GM18867 (cell line): ENCODE measurements at regions not wholly inside any gene's neighbourhood (a gene's known extent, or its start where the extent isn't known, plus 50 kb on each side); places are given as distances from the start of the nearest gene placed in this dataset.
"Not testable (repeated sequence)": the region's sequence is repeated elsewhere in the genome, so short reads cannot be mapped to it uniquely, and the experiment has no call there.

ENCODE experiments used
- ATAC-seq: cut with Tn5 transposase; IDR thresholded peaks from one replicate; pipeline ENCODE4 v1.9.1; 2021; ENCODE audit warnings: mild to moderate bottlenecking, moderate library complexity; ENCODE audit not compliant: unreplicated experiment

GRCh38 chr4:178015046-178015445 lies 572.8 kb upstream of the AGA start:
- ATAC-seq = not testable (repeated sequence)

- ATAC-seq = no peak
Measured at GRCh38 chr4:178026999-178027398, 584.8 kb upstream of the AGA start.

- ATAC-seq = no peak
Measured at GRCh38 chr4:178027796-178028195, 585.6 kb upstream of the AGA start.

GRCh38 chr4:178028481-178028880 lies 586.2 kb upstream of the AGA start:
- no peak for ATAC-seq

GRCh38 chr4:178037459-178038214 lies 595.4 kb upstream of the AGA start:
- ATAC-seq = no peak

GRCh38 chr4:178056996-178057395 lies 614.8 kb upstream of the AGA start:
- ATAC-seq = no peak

- no peak for ATAC-seq
Measured at GRCh38 chr4:178063568-178063967, 621.3 kb upstream of the AGA start.

GRCh38 chr4:178066338-178066941 lies 624.2 kb upstream of the AGA start:
- ATAC-seq = no peak

- no peak for ATAC-seq
Measured at GRCh38 chr4:178068136-178068535, 625.9 kb upstream of the AGA start.

GRCh38 chr4:178070163-178070562 lies 627.9 kb upstream of the AGA start:
- no peak for ATAC-seq

GRCh38 chr4:178080312-178080711 lies 638.1 kb upstream of the AGA start:
- no peak for ATAC-seq

- no peak for ATAC-seq
Measured at GRCh38 chr4:178081176-178081575, 638.9 kb upstream of the AGA start.

GRCh38 chr4:178081896-178082295 lies 639.7 kb upstream of the AGA start:
- no peak for ATAC-seq

- no peak for ATAC-seq
Measured at GRCh38 chr4:178082906-178083305, 640.7 kb upstream of the AGA start.

- ATAC-seq = no peak
Measured at GRCh38 chr4:178083968-178084367, 641.7 kb upstream of the AGA start.

GRCh38 chr4:178086320-178086719 lies 644.1 kb upstream of the AGA start:
- no peak for ATAC-seq

GRCh38 chr4:178090640-178091411 lies 648.6 kb upstream of the AGA start:
- no peak for ATAC-seq

- no peak for ATAC-seq
Measured at GRCh38 chr4:178102139-178102538, 659.9 kb upstream of the AGA start.

- ATAC-seq = no peak
Measured at GRCh38 chr4:178105242-178105641, 663.0 kb upstream of the AGA start.

GRCh38 chr4:178136736-178137345 lies 694.6 kb upstream of the AGA start:
- ATAC-seq = no peak

GRCh38 chr4:178137732-178138471 lies 695.7 kb upstream of the AGA start:
- ATAC-seq = no peak
